ENCODE measurements at regions not wholly inside any gene's neighbourhood (a gene's known extent, or its start where the extent isn't known, plus 50 kb on each side); places are given as distances from the start of the nearest gene placed in this dataset.

- Histone ChIP-seq H3K4me1 (ENCODE audit: control insufficient read depth, extremely low read depth, insufficient read depth, low read length) (no peaks in the 10 kb centered on the region), H3K4me3 (replicated peaks in 1 of 3; ENCODE audit: insufficient read depth in 1 of 3, low read depth in 1 of 3, low read length in 3 of 3) (no peak overlapping the region), H3K79me2 (ENCODE audit: control insufficient read depth, insufficient read depth, low read length) (no peaks in the 10 kb centered on the region), H3K27me3 (ENCODE audit: control insufficient read depth in 2 of 2, insufficient read depth in 2 of 2, low read length in 2 of 2) (peaks cover 0 to under 1% of the 10 kb centered on the region in 2 experiments), H3K27ac (ENCODE audit: insufficient read depth, low read depth, low read length) (no peak overlapping the region), H3K36me3 (ENCODE audit: control insufficient read depth in 2 of 2, extremely low read depth in 1 of 2, insufficient read depth in 2 of 2, low read length in 2 of 2) (no peaks in the 10 kb centered on the region), H3K4me2 (ENCODE audit: insufficient read depth, low read length) (no peak overlapping the region), H4K20me1 (replicated peaks; ENCODE audit: control insufficient read depth, extremely low read depth, insufficient read depth, low read length) (no peaks in the 10 kb centered on the region), H2AFZ (ENCODE audit: low read depth, low read length) (no peak overlapping the region), H3K9me1 (replicated peaks; ENCODE audit: control insufficient read depth, extremely low read depth, insufficient read depth, low read length) (no peaks in the 10 kb centered on the region), H3K9ac (replicated peaks; ENCODE audit: extremely low read depth, insufficient read depth, low read length) (no peak overlapping the region), H3K9me3 (replicated peaks; ENCODE audit: control insufficient read depth, insufficient read depth, low read length) (no peaks in the 10 kb centered on the region)
- ChIA-PET CTCF (interaction anchor here (0.8 kb wide), 1 partner anchor 23 kb away, joined by 3 read pairs; no protein-coding TSS in a partner anchor), POLR2A (no interaction called here)
- TF ChIP-seq CTCF (IDR thresholded peaks at IDR 0.05; ENCODE audit: extremely low read depth in 1 of 2, insufficient read depth in 1 of 2, low read depth in 1 of 2, low read length in 2 of 2) (no peak), JUN (IDR thresholded peaks at IDR 0.05; ENCODE audit: borderline replicate concordance, insufficient read depth, insufficient read length, low read depth) (no peak), POLR2A (IDR thresholded peaks at IDR 0.05; ENCODE audit: low read depth, low read length) (no peak), GATA2 (IDR thresholded peaks at IDR 0.05; ENCODE audit: insufficient read depth, insufficient read length, low read depth, low read length) (no peak)
- no peak for DNase-seq (ENCODE audit: low read depth, low spot score)
- no peak for FAIRE-seq
- BruUV-seq (replicated peaks): no TSS peak
- intact Hi-C loops (cut with micrococcal nuclease): no loop called here
- dilution Hi-C loops (cut with MboI; ENCODE audit: extremely low pct_ligation_motif_present, low sequenced_read_pairs): no loop called here
Measured at GRCh38 chr2:47629501-47630460, 59.0 kb upstream of the KCNK12 start.

DNA sequence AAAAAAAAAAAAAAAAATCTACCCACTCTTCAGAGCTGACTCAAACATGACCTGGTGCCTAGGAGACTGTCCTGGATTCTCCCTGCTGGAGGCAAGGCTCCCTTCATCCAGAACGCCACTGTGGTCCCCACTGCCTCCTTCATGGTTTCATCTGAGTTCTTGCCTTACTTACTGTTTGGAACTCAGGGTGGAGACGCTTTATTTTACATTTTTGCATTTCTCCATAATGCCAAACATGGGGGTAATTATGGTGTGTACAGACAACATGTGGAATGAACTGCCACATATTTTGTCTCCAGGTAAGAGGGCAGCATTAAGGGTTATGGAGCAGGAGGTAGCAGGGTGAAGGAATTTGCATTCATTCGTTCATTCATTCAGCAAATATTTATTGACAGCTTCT lies 58.1 kb upstream of the KCNK12 start:
- BruUV-seq (replicated peaks): no TSS peak
- H4K20me1 ChIP-seq (replicated peaks; ENCODE audit: control insufficient read depth, extremely low read depth, insufficient read depth, low read length): no peaks in the 10 kb centered on the region
- no peaks in the 10 kb centered on the region for H3K4me1 ChIP-seq (ENCODE audit: control insufficient read depth, extremely low read depth, insufficient read depth, low read length)
- ChIA-PET CTCF (interaction anchor here (0.8 kb wide), 1 partner anchor 24 kb away, joined by 3 read pairs; no protein-coding TSS in a partner anchor), POLR2A (no interaction called here)
- H3K36me3 ChIP-seq (ENCODE audit: control insufficient read depth in 2 of 2, extremely low read depth in 1 of 2, insufficient read depth in 2 of 2, low read length in 2 of 2): no peaks in the 10 kb centered on the region
- H3K79me2 ChIP-seq (ENCODE audit: control insufficient read depth, insufficient read depth, low read length): no peaks in the 10 kb centered on the region
- H3K9ac ChIP-seq (replicated peaks; ENCODE audit: extremely low read depth, insufficient read depth, low read length): no peak overlapping the region
- DNase-seq (ENCODE audit: low read depth, low spot score) (no peak), FAIRE-seq (no peak)
- dilution Hi-C loops (cut with MboI; ENCODE audit: extremely low pct_ligation_motif_present, low sequenced_read_pairs) (no loop called here), intact Hi-C loops (cut with micrococcal nuclease) (no loop called here)
- H3K9me1 ChIP-seq (replicated peaks; ENCODE audit: control insufficient read depth, extremely low read depth, insufficient read depth, low read length): no peaks in the 10 kb centered on the region
- H2AFZ ChIP-seq (ENCODE audit: low read depth, low read length): no peak overlapping the region
- no peak overlapping the region for H3K4me3 ChIP-seq (replicated peaks in 1 of 3; ENCODE audit: insufficient read depth in 1 of 3, low read depth in 1 of 3, low read length in 3 of 3)
- TF ChIP-seq FOS (IDR thresholded peaks at IDR 0.05; ENCODE audit: borderline replicate concordance, insufficient read depth, low read length): no peak
- TF ChIP-seq POLR2A (IDR thresholded peaks at IDR 0.05; ENCODE audit: low read depth, low read length): no peak
- TF ChIP-seq GATA2 (IDR thresholded peaks at IDR 0.05; ENCODE audit: insufficient read depth, insufficient read length, low read depth, low read length): no peak
- no peak for TF ChIP-seq JUN (IDR thresholded peaks at IDR 0.05; ENCODE audit: borderline replicate concordance, insufficient read depth, insufficient read length, low read depth)
- no peak for TF ChIP-seq MYC (IDR thresholded peaks at IDR 0.05; ENCODE audit: low read depth, low read length)
- TF ChIP-seq POLR2AphosphoS5 (IDR thresholded peaks at IDR 0.05; ENCODE audit: insufficient read depth, low read depth, low read length): no peak
- no peak for TF ChIP-seq CTCF (IDR thresholded peaks at IDR 0.05; ENCODE audit: extremely low read depth in 1 of 2, insufficient read depth in 1 of 2, low read depth in 1 of 2, low read length in 2 of 2)
- TF ChIP-seq EZH2 (IDR thresholded peaks at IDR 0.05; ENCODE audit: borderline replicate concordance, low read depth, low read length, severe bottlenecking): no peak
- TF ChIP-seq, protein P1, sequence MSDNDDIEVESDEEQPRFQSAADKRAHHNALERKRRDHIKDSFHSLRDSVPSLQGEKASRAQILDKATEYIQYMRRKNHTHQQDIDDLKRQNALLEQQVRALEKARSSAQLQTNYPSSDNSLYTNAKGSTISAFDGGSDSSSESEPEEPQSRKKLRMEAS (IDR thresholded peaks at IDR 0.05; ENCODE audit: insufficient read depth, insufficient read length): no peak
- no peak overlapping the region for H3K4me2 ChIP-seq (ENCODE audit: insufficient read depth, low read length)
- no peaks in the 10 kb centered on the region for H3K9me3 ChIP-seq (replicated peaks; ENCODE audit: control insufficient read depth, insufficient read depth, low read length)
- H3K27me3 ChIP-seq (ENCODE audit: control insufficient read depth in 2 of 2, insufficient read depth in 2 of 2, low read length in 2 of 2): no peaks in the 10 kb centered on the region
- no peak overlapping the region for H3K27ac ChIP-seq (ENCODE audit: insufficient read depth, low read depth, low read length)
